Glomerular visceral epithelial cell (primary cell): ENCODE measurements at regions not wholly inside any gene's neighbourhood (a gene's known extent, or its start where the extent isn't known, plus 50 kb on each side); places are given as distances from the start of the nearest gene placed in this dataset.
A peak's percentile ranks its signal among the peaks of the same experiment; 100 is the strongest.
"Not testable (repeated sequence)": the region's sequence is repeated elsewhere in the genome, so short reads cannot be mapped to it uniquely, and the experiment has no call there.

Source experiments
- DNase-seq: peaks from one replicate; pipeline ENCODE4 v3.0.0-alpha.2; 2016; ENCODE audit errors: extremely low spot score

- DNase-seq, result no peak
Observed at GRCh38 chr12:105641749-105642148, 311.3 kb downstream of the C12orf75 start.

- no peak for DNase-seq
Observed at GRCh38 chr12:105644770-105645169, 314.3 kb downstream of the C12orf75 start.

- no peak for DNase-seq
Observed at GRCh38 chr12:105654606-105655005, 324.1 kb downstream of the C12orf75 start.

- no peak for DNase-seq
Observed at GRCh38 chr12:105658389-105658788, 327.9 kb downstream of the C12orf75 start.

DNA sequence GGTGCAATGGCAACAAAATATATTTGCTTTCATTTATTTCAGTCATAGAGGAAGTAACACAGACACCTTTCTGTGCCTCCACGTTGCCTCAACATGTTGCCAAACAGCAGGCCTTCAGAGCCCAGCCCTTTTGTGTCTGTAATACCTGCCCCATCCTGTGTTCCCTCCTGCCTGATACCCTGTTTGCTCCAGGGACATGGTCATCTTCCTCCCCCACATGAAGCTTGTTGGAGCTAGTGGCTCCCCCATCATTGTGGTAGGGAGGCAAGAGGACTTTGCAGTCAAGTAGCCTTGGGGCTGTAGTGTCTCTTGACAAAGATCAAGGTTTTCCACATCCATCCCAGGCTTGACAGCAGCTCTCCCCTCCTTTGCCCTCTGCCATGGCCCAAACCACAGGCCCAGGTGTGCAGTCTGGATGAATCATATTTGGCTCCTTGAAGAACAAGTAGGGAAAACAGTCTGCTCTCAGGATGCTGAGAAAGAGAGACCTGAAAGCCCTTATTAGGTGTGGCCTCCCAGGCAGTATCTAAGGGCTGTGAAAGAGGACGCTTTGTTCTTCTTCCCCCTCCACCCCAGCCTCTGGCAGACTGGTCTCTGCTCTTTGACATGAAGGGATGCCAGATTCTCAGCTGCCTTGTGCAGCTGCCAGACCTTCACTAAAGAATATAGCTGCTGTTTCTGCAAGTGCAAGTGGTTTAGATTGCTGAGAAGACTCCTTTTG lies 329.0 kb downstream of the C12orf75 start:
- DNase-seq, result peak; percentile 1

DNA sequence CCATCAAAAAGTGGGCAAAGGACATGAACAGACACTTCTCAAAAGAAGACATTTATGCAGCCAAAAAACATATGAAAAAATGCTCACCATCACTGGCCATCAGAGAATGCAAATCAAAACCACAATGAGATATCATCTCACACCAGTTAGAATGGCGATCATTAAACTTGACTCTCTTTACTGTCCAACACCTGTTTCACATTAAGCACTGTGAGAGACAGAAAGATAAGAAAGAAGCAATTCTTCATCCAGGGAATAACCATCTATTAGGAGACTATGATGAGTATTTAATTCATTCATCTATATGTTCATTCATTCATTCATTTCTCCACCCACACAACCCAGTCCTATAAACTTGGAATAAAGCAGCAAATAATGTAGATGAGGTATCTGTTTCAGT lies 334.3 kb downstream of the C12orf75 start:
- not testable (repeated sequence) for DNase-seq

DNA sequence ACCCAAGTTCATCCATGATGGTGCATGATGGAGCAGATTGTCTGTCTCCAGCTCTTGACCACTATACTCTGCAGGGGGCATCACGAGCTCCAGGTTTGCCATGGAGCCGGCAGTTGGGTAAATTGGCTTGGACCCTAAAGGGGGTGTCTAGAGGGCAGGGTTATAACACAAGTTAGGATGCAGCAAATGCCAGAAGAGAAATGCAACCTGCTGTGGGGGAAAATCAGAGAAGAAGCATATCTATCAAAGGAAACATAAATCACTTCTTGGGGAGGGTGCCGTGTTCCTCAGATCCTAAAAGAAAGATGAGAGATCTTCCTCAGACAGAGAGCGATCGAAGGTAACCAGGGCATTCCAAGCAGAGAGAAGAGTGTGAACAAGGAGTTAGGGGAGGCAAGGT lies 334.9 kb downstream of the C12orf75 start:
- DNase-seq, result no peak

DNA sequence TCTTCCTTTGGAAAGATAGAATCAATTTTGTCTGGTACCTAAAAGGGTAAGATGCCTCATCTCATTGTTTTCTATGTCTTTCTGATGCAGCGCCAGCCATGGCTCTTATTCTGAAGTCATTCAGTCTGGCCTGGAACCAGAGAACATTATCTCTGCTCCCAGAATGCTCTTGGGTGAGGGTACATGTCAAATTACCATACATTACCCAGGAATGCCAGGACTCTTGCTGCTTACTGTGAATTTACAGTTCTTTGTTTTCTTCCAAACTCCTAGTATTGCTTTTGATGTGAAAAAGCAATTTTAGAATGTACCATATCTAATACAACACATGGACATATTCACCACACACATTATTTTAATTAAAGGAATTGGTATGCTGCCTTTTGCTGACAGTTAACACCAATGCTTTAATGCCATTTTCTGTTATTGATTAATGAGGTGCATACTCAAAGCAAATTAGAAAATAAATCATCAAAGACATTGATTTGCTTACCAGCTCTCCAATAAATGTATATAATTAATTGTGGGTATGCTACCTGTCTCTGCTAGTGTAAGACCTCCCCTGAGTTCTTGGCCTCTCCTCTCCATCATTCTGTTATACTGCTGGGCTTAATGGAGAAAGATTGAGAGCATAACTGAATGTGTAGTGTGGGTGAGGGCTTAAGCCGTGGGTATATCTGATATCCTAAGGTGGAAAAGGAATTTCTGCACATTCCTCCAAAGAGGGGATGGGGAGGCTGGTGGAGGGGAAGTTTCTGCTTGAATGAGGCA lies 337.7 kb downstream of the C12orf75 start:
- DNase-seq, result no peak

- peak; percentile 44 for DNase-seq
Observed at GRCh38 chr12:105670672-105671071, 340.2 kb downstream of the C12orf75 start.

DNA sequence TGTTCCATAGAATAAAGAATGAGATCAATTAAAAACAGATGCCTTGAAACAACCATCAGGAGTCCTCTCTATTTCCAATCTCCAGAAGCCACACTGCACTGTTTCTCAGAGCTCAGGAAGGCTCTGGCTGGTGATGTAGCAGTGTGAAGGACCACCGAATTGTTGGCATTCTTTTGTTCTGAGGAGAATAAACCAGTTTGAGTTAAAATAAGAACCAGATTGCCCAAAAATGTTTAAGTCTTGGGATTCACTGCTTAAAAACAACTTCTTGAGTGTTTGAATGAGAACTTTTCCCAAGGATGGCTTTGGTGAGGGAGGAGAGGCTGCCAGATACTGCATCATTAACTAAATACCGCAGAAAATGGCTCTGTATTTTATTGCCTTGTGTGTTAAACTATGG lies 341.2 kb downstream of the C12orf75 start:
- no peak for DNase-seq

DNA sequence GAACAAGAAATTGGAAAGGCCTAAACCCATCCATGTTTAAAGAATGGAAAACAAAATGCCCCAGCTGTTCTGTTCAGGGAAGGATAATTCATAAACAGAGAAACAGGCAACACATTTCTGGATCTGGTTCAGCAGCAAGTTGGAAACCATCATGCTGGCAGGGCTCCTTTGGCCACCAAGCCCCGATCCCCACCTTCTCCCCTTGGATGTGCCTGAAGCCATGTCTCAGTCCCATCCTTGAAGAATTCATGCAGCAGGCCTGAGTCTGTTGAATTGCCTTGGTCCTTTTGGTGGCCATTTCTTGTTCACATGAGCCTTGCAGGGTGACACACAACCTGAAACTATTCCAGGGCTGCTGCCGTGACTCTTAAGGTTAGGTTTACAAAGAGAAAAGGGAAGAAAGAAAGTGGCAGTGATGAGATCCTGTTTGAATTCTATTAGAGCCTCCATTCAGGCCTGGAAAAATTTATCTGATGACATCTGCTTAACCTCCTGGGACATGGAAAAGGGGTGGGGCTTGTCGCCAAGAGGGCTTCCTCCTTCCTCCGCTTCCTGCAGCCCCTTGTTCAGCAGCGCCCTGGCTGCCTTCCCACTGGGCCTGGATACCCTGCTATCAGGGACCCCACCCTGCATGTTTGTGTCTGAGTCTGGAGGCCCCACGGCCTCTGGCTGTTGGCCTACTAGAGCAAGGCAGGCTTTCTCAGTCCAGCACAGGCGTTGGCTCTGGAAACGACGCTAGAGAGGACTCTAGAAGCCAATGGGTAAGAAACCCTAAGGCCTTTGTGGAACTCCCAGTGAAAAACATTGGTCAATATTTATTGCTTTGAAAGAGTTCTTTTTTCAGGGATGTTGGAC lies 341.9 kb downstream of the C12orf75 start:
- DNase-seq, result no peak

- DNase-seq, result peak; percentile 1
Observed at GRCh38 chr12:105674871-105675699, 344.6 kb downstream of the C12orf75 start.

DNA sequence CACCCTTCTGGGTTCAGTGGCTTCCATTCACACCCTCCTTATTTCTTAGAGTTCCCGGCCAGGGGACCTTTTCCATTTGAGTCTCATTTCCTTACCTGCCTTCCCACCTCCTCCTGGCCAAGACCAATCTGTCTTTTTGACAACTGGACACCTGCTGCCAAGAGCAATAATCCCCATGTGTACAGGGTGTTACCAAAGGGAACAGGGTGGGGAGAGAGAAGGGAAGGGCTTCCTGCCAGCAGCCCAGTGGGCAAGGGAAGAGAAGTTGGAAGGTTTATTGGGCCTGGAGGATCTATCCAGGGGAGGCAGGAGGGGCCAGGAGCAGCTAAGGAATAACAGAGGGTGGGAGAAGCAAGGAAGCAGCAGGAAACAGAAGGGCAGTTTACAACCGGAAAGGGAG lies 346.2 kb downstream of the C12orf75 start:
- DNase-seq, result no peak

DNA sequence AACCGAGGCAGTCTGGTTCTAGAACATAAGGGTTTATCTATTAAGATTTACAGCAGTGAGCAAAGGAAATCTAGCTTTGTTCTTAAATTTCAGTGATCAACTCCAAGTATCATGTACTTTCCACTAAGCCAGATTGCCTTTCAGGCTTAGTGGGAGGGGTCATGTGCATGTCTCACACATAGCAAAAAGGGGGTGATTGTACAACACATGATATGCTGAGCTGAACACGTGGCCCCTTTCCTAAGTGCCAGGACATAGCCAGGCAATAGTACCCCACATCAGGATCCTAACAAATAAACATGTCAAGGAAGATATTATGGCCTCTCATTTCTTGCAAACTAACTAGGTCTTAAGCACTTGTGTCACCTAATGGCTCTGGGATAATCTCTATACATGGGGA lies 347.2 kb downstream of the C12orf75 start:
- DNase-seq, result no peak

DNA sequence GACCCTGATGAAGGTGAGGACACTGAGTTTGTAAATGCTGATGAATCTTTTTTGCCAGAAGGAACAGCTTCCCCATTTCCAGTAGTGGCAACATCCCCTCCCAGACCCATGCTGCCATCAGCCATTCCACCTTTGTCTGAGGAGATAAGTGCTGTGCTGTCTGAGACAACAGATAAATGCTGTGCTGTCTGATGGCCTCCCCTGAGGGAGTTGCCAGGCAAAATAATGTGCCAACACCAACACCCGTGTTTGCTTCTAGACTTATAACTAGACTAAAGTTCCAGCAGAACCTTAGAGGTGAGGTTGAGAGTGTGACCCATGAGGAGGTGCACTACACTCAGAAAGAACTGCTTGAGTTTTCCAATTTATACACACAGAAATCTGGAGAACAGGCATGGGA lies 349.5 kb downstream of the C12orf75 start:
- no peak for DNase-seq

- DNase-seq, result no peak
Observed at GRCh38 chr12:105681341-105681740, 350.9 kb downstream of the C12orf75 start.

GRCh38 chr12:105682821-105683220 lies 352.3 kb downstream of the C12orf75 start:
- DNase-seq, result not testable (repeated sequence)

DNA sequence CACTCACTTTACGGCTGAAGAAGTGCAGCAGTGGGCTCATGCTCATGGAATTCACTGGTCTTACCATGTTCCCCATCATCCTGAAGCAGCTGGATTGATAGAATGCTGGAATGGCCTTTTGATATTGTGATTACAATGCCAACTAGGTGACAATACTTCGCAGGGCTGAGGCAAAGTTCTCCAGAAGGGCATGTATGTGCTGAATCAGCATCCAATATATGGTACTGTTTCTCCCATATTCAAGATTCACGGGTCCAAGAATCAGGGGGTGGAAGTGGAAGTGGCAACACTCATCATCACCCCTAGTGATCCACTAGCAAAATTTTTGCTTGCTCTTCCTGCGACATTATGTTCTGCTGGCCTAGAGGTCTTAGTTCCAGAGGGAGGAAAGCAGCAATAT lies 353.3 kb downstream of the C12orf75 start:
- DNase-seq, result not testable (repeated sequence)

DNA sequence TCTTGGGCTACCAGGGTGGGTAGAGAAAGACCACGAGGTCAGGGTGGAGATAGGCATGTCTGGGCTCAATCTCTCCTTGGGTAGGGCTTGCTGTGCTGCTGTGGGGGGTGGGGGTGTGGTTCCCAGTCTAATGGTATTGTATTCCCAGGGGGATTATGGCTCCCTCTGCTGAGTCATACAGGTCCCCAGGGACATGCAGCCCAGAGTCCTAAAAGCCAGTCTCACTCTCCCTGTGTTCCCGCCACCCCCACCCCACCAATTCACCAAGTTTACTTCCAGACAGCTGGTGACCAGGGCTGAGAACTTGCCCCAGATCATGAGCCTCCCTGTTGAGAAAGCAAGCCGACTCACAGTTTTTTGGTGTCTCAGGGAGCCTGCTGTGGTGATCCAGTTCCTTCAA lies 367.6 kb downstream of the C12orf75 start:
- DNase-seq, result no peak

GRCh38 chr12:105699209-105699608 lies 368.7 kb downstream of the C12orf75 start:
- no peak for DNase-seq

- DNase-seq, result no peak
Observed at GRCh38 chr12:105704787-105705186, 374.3 kb downstream of the C12orf75 start.
